TTC549 (cell line): ENCODE measurements at regions not wholly inside any gene's neighbourhood (a gene's known extent, or its start where the extent isn't known, plus 50 kb on each side); places are given as distances from the start of the nearest gene placed in this dataset.

Source experiments
- FAIRE-seq: peaks from 2 replicates; lab custom pipeline; 2012; peaks lifted over from hg19 to GRCh38; lab: Jason Lieb, UNC

DNA sequence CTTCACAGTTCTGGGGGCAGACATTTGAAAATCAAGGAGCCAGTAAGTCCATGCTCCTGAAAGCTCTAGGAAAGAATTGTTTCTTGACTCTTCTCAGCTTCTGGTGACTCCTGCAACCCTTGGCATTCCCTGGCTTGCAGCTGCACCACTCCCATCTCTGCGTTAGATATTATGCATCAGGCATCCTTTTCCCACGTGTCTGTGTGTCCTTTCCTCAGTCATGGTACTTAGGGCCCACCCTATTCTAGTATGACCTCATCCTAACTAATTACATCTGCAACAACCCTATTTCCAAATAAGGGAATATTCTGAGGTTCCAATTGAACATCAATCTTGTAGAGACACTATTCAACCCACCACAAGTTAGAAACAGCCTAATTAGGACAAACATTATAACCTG is 931.7 kb upstream of the CHAC2 start:
- no peak for FAIRE-seq

DNA sequence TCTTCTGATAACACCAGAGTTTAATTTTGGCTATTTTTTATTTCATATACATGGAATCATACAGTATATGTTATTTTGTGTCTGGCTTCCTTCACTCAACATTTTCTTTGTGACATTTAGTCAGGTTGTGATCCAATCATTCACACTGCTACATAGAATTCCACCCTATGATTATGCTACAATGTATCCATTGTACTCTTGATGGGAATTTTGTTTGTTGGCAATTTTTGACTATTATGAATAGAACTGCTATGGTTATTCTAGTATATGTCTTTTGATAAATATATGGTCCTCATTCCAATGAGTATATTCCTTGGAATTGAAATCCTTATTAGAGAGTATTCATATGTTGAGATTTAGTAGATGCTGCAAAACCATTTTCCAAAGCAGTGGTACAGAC is 936.4 kb upstream of the CHAC2 start:
- no peak for FAIRE-seq

DNA sequence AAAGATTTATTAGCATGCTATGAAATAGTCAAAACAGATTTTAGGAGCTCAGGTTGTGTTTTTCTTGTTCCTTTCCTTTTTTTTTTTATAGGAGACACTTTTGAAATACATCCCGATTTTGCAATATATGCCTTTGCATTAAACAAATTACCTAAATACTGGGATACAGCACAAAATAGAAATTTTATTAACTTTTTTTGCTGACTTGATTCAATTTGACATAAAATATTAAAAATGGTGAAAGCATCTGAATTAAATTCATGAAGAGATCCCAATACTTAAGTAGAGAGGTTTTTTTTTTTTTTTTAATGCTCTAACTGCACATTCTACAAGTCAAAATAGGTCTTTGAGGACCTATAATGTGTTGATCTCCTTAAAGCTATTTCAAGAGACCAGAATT is 939.5 kb upstream of the CHAC2 start:
- FAIRE-seq, result no peak

GRCh38 chr2:52821631-52822030 is 946.0 kb upstream of the CHAC2 start:
- no peak for FAIRE-seq

- FAIRE-seq, result no peak
These were observed 948.6 kb upstream of the CHAC2 start for GRCh38 chr2:52818958-52819357.

DNA sequence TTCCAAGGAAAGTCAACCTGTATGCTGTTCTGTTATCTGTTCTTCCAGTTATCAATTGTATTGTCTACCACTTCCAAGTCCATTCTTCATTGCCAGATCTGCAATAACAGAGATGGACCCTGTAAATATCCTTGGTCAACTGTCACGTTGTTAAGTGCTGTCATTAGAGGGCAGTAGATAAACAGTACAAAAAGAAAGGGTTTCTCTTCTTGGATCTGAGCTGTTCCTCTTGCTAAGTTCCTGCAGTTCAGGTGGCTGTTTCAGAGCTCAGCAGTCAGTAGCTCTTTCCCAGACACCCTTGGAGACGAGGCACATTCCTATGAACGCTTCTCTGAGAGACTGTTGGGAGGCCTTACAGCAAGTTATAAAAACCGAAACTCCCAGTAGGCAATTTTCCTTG is 957.1 kb upstream of the CHAC2 start:
- no peak for FAIRE-seq

DNA sequence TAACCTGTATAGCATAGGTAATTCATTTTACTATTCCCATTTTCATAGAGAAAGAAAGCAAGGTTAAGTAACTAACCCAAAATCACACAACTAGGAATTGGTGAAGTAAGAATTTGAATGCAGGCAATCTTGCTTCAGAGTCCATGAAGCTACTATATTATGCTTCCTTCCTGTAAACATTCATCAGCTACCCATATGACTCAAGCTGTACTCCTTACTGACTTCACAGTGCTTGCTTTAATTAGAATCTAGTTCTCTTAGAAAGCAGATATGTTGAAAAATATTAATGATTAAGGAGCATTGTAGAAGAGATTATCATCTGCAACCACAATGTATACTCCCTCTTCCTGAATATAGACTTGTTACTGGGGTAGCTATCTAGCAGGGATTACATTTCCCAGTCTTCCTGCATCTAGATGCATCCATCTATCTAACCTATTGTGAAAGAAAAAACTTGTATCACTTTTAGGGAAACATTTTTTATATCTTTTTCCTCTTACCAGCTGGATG is 961.6 kb upstream of the CHAC2 start:
- FAIRE-seq, result no peak

GRCh38 chr2:52794581-52794980 is 973.0 kb upstream of the CHAC2 start:
- no peak for FAIRE-seq

DNA sequence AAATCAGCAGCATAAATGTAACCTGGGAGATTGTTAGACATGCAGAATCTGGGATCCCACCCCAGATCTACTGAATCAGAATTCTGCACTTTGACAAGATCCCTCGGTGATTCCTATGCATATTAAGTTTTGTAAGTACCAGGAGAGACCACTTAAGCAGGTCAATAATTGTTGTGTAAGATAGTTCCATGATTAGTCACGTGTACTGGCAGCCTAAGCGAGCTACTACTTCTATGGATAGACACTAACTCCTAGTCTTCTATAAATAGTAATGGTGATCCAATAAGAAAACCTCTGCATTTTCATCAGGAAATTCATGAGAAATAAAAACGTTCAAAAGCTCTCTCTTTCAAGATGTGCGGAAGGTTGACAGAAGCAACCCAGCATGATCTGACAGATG is 988.2 kb upstream of the CHAC2 start:
- FAIRE-seq, result no peak

DNA sequence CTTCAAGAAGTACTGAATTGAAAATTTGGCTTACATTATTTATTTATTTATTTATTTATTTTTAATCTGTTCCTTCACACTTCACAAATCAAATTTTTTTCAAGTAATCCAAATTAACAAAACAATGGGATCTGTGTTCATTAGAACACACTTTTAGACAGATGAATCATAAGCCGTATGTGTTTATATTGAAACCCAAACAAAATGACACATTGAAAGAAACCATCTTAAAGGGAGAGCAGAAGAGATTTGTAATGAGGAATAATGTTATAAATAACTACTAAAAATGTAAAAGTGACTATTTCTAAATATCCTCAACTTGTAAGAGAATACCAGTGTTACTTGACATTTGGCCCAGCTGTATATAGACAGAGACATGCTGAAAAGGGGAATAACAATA is 991.0 kb upstream of the CHAC2 start:
- no peak for FAIRE-seq

DNA sequence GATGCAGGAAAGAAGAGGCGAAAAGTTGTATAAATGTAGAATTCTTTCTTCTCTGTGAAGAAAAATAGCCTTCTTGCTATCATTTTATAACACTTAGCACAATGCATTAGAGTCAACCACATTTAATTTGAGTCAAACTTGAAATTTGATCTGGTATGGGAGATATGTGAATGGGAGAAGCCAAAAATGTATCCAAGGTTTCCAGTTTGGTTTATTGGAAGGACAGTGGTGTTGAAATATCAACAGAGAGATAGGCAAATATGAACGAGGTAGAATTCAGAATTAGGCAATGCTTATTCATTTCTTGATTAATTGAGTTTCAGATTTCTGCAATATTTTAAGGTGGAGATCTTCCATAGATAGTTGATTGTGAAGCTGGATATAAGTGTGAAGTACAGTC is 991.9 kb upstream of the CHAC2 start:
- no peak for FAIRE-seq

DNA sequence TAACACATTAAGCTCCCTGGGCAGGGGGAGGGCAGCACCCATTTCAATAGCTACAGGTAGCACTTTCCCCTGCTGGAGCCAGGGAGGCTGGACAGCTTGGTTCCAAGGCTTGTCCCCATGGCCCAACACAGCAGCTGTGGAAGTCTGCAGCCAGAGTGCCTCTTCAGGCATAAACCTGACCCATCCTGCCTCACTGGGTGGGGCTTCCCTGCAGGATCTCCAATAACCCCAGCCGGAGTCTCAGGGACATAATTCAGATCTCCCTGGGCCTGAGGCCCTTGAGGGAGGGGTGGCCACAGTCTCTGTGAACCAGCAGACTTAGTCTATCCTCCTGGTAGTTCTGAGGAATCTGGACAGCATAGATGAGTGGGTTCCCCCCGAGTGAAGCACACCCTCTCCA is 1001.9 kb upstream of the CHAC2 start:
- FAIRE-seq, result no peak

GRCh38 chr2:52749764-52750163 is 1017.8 kb upstream of the CHAC2 start:
- FAIRE-seq, result no peak

DNA sequence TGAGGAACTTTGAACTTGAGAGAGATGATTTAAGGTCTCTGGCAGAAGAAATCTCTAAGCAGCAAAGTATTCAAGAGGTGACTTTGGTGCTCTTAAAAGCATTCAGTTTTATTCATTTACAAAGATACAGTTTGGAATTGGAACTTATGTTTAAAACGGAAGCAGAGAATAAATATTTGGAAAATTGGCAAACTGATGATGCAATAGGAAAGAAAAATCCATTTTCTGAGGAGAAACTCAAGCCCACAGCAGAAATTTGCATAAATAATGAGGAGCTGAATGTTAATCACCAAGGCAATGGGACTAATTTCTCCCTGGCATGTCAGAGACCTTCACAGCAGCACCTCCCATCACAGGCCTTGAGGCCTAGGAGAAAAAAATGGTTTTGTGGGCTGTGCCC is 1022.5 kb upstream of the CHAC2 start:
- FAIRE-seq, result no peak

GRCh38 chr2:52732849-52733395 is 1034.7 kb upstream of the CHAC2 start:
- FAIRE-seq, result no peak

GRCh38 chr2:52724585-52724984 is 1043.0 kb upstream of the CHAC2 start:
- FAIRE-seq, result no peak

DNA sequence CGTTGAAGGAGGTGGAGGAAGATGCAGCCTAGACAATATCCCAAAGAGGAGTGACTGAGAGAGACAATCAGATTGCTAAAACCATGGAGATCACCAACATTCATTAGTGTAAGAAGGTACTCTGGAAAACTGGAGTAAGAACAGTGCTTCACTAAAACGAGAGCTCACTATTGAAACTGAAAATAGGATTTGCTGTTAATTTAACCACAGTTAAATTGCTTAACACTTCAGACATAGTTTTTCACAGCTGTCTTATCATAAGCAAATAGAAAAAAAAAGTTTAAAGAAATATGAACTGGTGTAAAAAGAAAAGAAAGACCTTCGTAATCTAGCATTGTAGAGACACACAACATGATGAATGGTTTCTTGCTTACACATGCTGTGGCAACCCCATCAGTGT is 1049.8 kb upstream of the CHAC2 start:
- FAIRE-seq, result no peak

- no peak for FAIRE-seq
These were observed 1056.6 kb upstream of the CHAC2 start for GRCh38 chr2:52710810-52711618.

DNA sequence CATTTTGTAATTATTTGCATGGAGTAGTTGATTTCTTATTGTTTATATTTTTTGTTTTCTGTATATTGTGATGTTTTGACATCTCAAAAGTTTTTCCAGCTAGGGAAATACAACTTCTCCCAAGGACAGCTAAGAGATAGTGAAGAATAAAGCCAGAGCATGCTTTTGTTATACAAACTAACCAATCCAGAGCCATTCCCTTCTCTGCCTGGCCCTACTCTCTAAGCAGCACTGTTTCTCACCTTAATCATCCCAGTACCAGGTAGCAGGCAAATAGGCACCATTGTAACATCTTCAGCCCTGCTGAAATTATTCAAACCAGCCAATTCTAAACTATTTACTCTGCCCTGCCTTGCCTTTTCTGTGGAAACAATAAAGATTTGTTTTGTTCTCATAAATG is 1063.4 kb upstream of the CHAC2 start:
- no peak for FAIRE-seq

DNA sequence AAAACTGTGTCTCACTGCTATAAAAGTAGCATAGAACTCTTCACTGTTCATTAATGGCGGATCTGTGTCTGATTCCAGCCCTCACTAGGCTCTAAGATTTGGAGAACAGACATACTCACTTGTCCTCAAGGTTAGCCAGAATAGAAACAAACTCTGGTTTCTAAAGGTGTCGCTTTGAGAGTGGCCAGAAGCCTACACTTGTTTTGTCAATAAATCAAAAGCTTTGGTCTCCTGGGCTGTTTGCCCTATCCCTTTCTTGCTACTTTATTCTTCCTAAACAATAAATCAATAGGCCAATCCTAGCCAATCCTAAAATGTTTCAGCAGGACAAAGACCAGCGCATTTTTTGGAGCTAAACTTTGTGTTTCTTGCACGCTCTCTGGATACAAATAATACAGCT is 1064.6 kb upstream of the CHAC2 start:
- no peak for FAIRE-seq

DNA sequence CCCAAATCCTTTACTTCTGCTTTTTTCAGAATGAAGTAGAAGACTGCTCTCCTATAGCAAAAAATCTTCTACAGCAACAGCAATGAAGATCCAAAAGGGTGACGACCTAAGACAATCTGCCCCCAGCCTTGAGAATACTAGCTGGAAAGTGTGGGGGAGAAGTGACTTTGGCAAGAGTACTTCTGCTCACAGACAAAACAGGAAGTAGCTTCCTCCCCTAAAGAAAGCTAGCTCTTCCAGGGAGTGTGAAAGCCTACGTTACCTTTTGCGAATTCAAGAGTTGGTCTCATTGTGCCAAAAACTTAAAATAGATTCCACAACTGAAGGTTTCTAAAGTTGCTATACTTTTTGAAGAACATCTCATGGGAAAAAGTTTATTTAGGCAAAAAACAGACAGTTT is 1069.2 kb upstream of the CHAC2 start:
- no peak for FAIRE-seq

GRCh38 chr2:52697690-52698089 is 1069.9 kb upstream of the CHAC2 start:
- FAIRE-seq, result no peak

GRCh38 chr2:52695731-52696130 is 1071.9 kb upstream of the CHAC2 start:
- FAIRE-seq, result no peak

DNA sequence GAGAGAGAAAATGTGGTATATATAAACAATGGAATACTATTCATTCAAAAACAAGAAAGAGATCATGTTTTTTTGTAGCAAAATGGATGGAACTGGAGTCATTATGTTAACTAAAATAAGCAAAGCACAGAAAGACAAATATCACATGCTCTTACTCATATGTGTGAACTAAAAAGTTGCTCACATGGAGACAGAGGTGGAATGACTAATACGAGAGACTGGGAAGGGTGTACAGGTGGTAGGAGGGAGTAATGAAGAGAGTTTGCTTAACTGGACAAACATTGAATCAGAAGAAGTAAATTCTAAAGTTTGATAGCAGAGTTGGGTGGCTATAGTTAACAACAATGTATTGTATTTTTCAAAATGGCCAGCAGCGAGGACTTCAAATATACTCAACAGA is 1080.7 kb upstream of the CHAC2 start:
- no peak for FAIRE-seq
